BJ (cell line): ENCODE measurements at regions not wholly inside any gene's neighbourhood (a gene's known extent, or its start where the extent isn't known, plus 50 kb on each side); places are given as distances from the start of the nearest gene placed in this dataset.

Experiments
- CTCF ChIA-PET: fragments of 350-600 bp; formaldehyde crosslinking; extraction: SDS; loops from one replicate; lab custom pipeline; 2021; ENCODE audit warnings: antibody characterized with exemption, inconsistent platforms; lab: Yijun Ruan, JAX
- POLR2A ChIA-PET: fragments of 300-600 bp; sonication (Branson Sonifier 250); formaldehyde crosslinking; extraction: SDS; loops from one replicate; lab custom pipeline; 2021; ENCODE audit warnings: antibody characterized with exemption; lab: Charles Lee
- DNase-seq: peaks from one replicate; pipeline ENCODE4 v3.0.0-alpha.2; 2011; ENCODE audit warnings: low read depth
- H3K27me3 ChIP-seq: 2 replicates; pipeline ENCODE4 v1.6.0; 2011; ENCODE audit warnings: low read length; ENCODE audit not compliant: control insufficient read depth, insufficient read depth
- H3K36me3 ChIP-seq: 2 replicates; pipeline ENCODE4 v1.5.1; 2011; ENCODE audit warnings: low read length; ENCODE audit not compliant: control insufficient read depth, insufficient read depth
- H3K4me3 ChIP-seq: 2 replicates; pipeline ENCODE4 v1.5.1; 2011; ENCODE audit warnings: low read depth, mild to moderate bottlenecking, control low read depth, low read length
- TF ChIP-seq, protein P1 (sequence below): IDR thresholded peaks from 2 replicates; pipeline ENCODE4 v1.5.1; 2011; ENCODE audit warnings: low read depth, mild to moderate bottlenecking, control low read depth, inconsistent platforms, low read length, moderate library complexity; ENCODE audit not compliant: insufficient read depth

- Histone ChIP-seq H3K4me3 (no peak overlapping the region), H3K27me3 (no peaks in the 10 kb centered on the region), H3K36me3 (no peaks in the 10 kb centered on the region)
- DNase-seq: no peak
- TF ChIP-seq, protein P1, sequence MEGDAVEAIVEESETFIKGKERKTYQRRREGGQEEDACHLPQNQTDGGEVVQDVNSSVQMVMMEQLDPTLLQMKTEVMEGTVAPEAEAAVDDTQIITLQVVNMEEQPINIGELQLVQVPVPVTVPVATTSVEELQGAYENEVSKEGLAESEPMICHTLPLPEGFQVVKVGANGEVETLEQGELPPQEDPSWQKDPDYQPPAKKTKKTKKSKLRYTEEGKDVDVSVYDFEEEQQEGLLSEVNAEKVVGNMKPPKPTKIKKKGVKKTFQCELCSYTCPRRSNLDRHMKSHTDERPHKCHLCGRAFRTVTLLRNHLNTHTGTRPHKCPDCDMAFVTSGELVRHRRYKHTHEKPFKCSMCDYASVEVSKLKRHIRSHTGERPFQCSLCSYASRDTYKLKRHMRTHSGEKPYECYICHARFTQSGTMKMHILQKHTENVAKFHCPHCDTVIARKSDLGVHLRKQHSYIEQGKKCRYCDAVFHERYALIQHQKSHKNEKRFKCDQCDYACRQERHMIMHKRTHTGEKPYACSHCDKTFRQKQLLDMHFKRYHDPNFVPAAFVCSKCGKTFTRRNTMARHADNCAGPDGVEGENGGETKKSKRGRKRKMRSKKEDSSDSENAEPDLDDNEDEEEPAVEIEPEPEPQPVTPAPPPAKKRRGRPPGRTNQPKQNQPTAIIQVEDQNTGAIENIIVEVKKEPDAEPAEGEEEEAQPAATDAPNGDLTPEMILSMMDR: no peak
- POLR2A ChIA-PET: no interaction called here
- CTCF ChIA-PET: interaction anchor here (1.1 kb wide), 1 partner anchor 147 kb away, joined by 4 read pairs; no protein-coding TSS in a partner anchor
These were observed 62.1 kb upstream of the CPEB4 start for GRCh38 chr5:173826086-173826427.

- no peak overlapping the region for H3K4me3 ChIP-seq
- DNase-seq: no peak
- ChIA-PET POLR2A (no interaction called here), CTCF (interaction anchor here (0.6 to 1.1 kb wide), 2 partner anchors 83 to 146 kb away, joined by 3 to 4 read pairs; no protein-coding TSS in a partner anchor)
- no peaks in the 10 kb centered on the region for H3K27me3 ChIP-seq
- no peaks in the 10 kb centered on the region for H3K36me3 ChIP-seq
- TF ChIP-seq, protein P1: no peak
These were observed 61.5 kb upstream of the CPEB4 start for GRCh38 chr5:173826428-173827350.

GRCh38 chr5:173828952-173829351 is 59.2 kb upstream of the CPEB4 start:
- Histone ChIP-seq H3K27me3 (no peaks in the 10 kb centered on the region), H3K4me3 (no peak overlapping the region), H3K36me3 (no peaks in the 10 kb centered on the region)
- POLR2A ChIA-PET: no interaction called here
- DNase-seq: no peak
- CTCF ChIA-PET: no interaction called here
- TF ChIP-seq, protein P1: no peak

DNA sequence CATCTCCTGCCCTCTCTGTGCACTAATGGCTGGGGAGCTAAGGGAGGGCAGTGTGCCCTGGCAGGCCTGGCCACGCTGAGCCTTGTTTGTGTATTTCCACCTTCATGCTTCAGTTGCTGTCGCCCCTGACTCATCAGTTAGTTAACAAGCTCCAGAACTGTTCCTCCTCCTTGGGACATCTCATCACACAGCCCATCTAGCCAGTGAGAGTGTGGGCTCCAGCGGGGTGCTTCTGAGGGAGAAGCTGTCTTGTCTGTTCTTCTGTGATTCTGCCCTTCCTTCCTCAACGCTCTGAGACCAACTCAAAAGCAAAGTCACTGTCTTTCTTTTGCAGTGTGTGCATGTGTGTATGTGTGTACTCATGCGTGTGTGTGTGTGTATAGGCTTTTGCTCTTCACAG is 58.3 kb upstream of the CPEB4 start:
- TF ChIP-seq, protein P1: no peak
- Histone ChIP-seq H3K36me3 (no peaks in the 10 kb centered on the region), H3K27me3 (no peaks in the 10 kb centered on the region), H3K4me3 (no peak overlapping the region)
- ChIA-PET CTCF (no interaction called here), POLR2A (no interaction called here)
- DNase-seq: no peak

GRCh38 chr5:173830421-173830820 is 57.7 kb upstream of the CPEB4 start:
- TF ChIP-seq, protein P1: no peak
- ChIA-PET CTCF (no interaction called here), POLR2A (no interaction called here)
- no peak for DNase-seq
- Histone ChIP-seq H3K27me3 (no peaks in the 10 kb centered on the region), H3K36me3 (no peaks in the 10 kb centered on the region), H3K4me3 (no peak overlapping the region)
